ENCODE measurements at regions not wholly inside any gene's neighbourhood (a gene's known extent, or its start where the extent isn't known, plus 50 kb on each side); places are given as distances from the start of the nearest gene placed in this dataset.

DNA sequence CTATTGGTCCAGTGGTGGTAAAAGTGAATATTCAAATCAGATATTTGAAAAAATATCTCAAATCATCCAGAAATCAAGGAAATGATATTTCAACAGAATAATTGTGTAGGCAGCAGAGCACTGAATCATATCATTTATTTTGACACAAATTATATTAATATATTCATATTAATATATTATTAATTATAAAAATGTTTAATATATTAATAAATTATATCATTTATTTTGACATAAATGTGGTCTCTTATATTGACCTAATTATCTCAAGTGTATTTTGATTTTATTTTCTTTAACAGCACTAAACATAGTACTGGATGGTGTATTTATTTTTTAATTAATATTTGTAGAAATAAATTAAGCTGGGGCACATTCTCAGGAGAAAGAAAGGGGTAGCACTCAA is 257.7 kb upstream of the THBS1 start:
- no peak overlapping the region for H3K9ac ChIP-seq (ENCODE audit: low read length)
- no peaks in the 10 kb centered on the region for H4K20me1 ChIP-seq (ENCODE audit: insufficient read depth)
- no peaks in the 10 kb centered on the region for H3F3A ChIP-seq (ENCODE audit: insufficient read depth, low read length, poor library complexity, severe bottlenecking)
- no peaks in the 10 kb centered on the region for H3K36me3 ChIP-seq (ENCODE audit: insufficient read depth, low read length)
- no peak overlapping the region for H3K4me2 ChIP-seq (ENCODE audit: low read length)
- no peaks in the 10 kb centered on the region for H3K9me3 ChIP-seq (ENCODE audit: low read length)
- H3K27me3 ChIP-seq (ENCODE audit: insufficient read depth, low read depth, low read length): no peaks in the 10 kb centered on the region
- H3K4me3 ChIP-seq (ENCODE audit: low read length): no peak overlapping the region
- H3K27ac ChIP-seq (ENCODE audit: low read length): no peak overlapping the region
- TF ChIP-seq EP300 (conservative IDR thresholded peaks at IDR 0.05; ENCODE audit: poor library complexity, severe bottlenecking) (no peak), TAF1 (IDR thresholded peaks at IDR 0.05; ENCODE audit: low read depth) (no peak), MXI1 (conservative IDR thresholded peaks at IDR 0.05; ENCODE audit: poor library complexity, severe bottlenecking) (no peak), RAD21 (conservative IDR thresholded peaks at IDR 0.05) (no peak), POLR2AphosphoS5 (IDR thresholded peaks at IDR 0.05) (no peak), EZH2 (IDR thresholded peaks at IDR 0.05; ENCODE audit: borderline replicate concordance, insufficient read depth, low read length, poor library complexity, severe bottlenecking) (no peak), SMC3 (conservative IDR thresholded peaks at IDR 0.05; ENCODE audit: poor library complexity) (no peak)
- TF ChIP-seq, protein P1, sequence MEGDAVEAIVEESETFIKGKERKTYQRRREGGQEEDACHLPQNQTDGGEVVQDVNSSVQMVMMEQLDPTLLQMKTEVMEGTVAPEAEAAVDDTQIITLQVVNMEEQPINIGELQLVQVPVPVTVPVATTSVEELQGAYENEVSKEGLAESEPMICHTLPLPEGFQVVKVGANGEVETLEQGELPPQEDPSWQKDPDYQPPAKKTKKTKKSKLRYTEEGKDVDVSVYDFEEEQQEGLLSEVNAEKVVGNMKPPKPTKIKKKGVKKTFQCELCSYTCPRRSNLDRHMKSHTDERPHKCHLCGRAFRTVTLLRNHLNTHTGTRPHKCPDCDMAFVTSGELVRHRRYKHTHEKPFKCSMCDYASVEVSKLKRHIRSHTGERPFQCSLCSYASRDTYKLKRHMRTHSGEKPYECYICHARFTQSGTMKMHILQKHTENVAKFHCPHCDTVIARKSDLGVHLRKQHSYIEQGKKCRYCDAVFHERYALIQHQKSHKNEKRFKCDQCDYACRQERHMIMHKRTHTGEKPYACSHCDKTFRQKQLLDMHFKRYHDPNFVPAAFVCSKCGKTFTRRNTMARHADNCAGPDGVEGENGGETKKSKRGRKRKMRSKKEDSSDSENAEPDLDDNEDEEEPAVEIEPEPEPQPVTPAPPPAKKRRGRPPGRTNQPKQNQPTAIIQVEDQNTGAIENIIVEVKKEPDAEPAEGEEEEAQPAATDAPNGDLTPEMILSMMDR (IDR thresholded peaks at IDR 0.05; ENCODE audit: poor library complexity, severe bottlenecking): no peak
- TF ChIP-seq, protein P2, sequence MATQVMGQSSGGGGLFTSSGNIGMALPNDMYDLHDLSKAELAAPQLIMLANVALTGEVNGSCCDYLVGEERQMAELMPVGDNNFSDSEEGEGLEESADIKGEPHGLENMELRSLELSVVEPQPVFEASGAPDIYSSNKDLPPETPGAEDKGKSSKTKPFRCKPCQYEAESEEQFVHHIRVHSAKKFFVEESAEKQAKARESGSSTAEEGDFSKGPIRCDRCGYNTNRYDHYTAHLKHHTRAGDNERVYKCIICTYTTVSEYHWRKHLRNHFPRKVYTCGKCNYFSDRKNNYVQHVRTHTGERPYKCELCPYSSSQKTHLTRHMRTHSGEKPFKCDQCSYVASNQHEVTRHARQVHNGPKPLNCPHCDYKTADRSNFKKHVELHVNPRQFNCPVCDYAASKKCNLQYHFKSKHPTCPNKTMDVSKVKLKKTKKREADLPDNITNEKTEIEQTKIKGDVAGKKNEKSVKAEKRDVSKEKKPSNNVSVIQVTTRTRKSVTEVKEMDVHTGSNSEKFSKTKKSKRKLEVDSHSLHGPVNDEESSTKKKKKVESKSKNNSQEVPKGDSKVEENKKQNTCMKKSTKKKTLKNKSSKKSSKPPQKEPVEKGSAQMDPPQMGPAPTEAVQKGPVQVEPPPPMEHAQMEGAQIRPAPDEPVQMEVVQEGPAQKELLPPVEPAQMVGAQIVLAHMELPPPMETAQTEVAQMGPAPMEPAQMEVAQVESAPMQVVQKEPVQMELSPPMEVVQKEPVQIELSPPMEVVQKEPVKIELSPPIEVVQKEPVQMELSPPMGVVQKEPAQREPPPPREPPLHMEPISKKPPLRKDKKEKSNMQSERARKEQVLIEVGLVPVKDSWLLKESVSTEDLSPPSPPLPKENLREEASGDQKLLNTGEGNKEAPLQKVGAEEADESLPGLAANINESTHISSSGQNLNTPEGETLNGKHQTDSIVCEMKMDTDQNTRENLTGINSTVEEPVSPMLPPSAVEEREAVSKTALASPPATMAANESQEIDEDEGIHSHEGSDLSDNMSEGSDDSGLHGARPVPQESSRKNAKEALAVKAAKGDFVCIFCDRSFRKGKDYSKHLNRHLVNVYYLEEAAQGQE (IDR thresholded peaks at IDR 0.05; ENCODE audit: borderline replicate concordance): no peak
- no peaks in the 10 kb centered on the region for H3K79me2 ChIP-seq (replicated peaks; ENCODE audit: insufficient read depth, low read length)
- H3K9me2 ChIP-seq (ENCODE audit: insufficient read depth, low read length): no peaks in the 10 kb centered on the region
- H2AFZ ChIP-seq (ENCODE audit: low read depth, low read length): no peak overlapping the region

DNA sequence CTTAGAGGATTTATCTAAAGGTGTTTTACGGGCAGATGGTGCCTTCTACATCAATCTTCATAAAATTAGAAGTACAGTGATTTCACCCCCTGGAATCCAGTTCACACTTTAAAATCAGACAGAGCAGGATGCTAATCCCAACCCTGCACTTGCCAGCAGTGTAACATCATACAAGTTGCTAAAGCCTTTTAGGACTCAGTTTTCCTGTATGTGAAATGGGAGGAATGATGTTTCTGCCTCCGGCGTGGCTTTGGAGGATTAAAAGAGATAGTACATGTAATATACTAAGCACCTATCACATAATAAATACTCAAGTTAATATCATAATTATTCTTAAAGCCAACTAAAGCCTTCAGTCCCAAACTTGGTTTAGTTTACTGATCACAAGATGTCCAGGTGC is 257.2 kb upstream of the THBS1 start:
- Histone ChIP-seq H3K9me2 (ENCODE audit: insufficient read depth, low read length) (no peaks in the 10 kb centered on the region), H3K4me2 (ENCODE audit: low read length) (no peak overlapping the region), H3K9me3 (ENCODE audit: low read length) (no peaks in the 10 kb centered on the region), H4K20me1 (ENCODE audit: insufficient read depth) (no peaks in the 10 kb centered on the region), H3K27me3 (ENCODE audit: insufficient read depth, low read depth, low read length) (no peaks in the 10 kb centered on the region), H3K79me2 (replicated peaks; ENCODE audit: insufficient read depth, low read length) (no peaks in the 10 kb centered on the region), H3K9ac (ENCODE audit: low read length) (no peak overlapping the region), H2AFZ (ENCODE audit: low read depth, low read length) (no peak overlapping the region), H3K27ac (ENCODE audit: low read length) (no peak overlapping the region), H3F3A (ENCODE audit: insufficient read depth, low read length, poor library complexity, severe bottlenecking) (no peaks in the 10 kb centered on the region), H3K36me3 (ENCODE audit: insufficient read depth, low read length) (no peaks in the 10 kb centered on the region), H3K4me3 (ENCODE audit: low read length) (no peak overlapping the region)
- TF ChIP-seq SMC3 (conservative IDR thresholded peaks at IDR 0.05; ENCODE audit: poor library complexity) (no peak), MXI1 (conservative IDR thresholded peaks at IDR 0.05; ENCODE audit: poor library complexity, severe bottlenecking) (no peak), RAD21 (conservative IDR thresholded peaks at IDR 0.05) (no peak), TAF1 (IDR thresholded peaks at IDR 0.05; ENCODE audit: low read depth) (no peak), EZH2 (IDR thresholded peaks at IDR 0.05; ENCODE audit: borderline replicate concordance, insufficient read depth, low read length, poor library complexity, severe bottlenecking) (no peak), EP300 (conservative IDR thresholded peaks at IDR 0.05; ENCODE audit: poor library complexity, severe bottlenecking) (no peak), POLR2AphosphoS5 (IDR thresholded peaks at IDR 0.05) (no peak)
- TF ChIP-seq, protein P1 (IDR thresholded peaks at IDR 0.05; ENCODE audit: poor library complexity, severe bottlenecking): no peak
- TF ChIP-seq, protein P2 (IDR thresholded peaks at IDR 0.05; ENCODE audit: borderline replicate concordance): no peak
